Natural killer cell (primary cell): ENCODE measurements at regions not wholly inside any gene's neighbourhood (a gene's known extent, or its start where the extent isn't known, plus 50 kb on each side); places are given as distances from the start of the nearest gene placed in this dataset.
A peak's percentile ranks its signal among the peaks of the same experiment; 100 is the strongest.

Experiments used
- ATAC-seq, 3 donors: fragments of 150-1000 bp in 2 of 3; fragments of 200-7000 bp in 1 of 3; cut with Tn5 transposase; 1 replicate in 1 of 3; 2 replicates in 2 of 3; pipeline ENCODE4 v1.10.0; 2021; ENCODE audit warnings: mild to moderate bottlenecking in 2 of 3, moderate library complexity in 2 of 3
- DNase-seq, 2 donors: peaks; one replicate each; pipeline versions ENCODE4 v3.0.0 to v3.0.0-alpha.2; 2013 to 2021; ENCODE audit warnings: mixed read lengths in 1 of 2
- H3K27ac ChIP-seq: one replicate; pipeline ENCODE4 v1.5.1; 2013; ENCODE audit warnings: mild to moderate bottlenecking, low read length
- H3K27me3 ChIP-seq: one replicate; pipeline ENCODE4 v1.6.1; 2013; ENCODE audit warnings: low read length; ENCODE audit not compliant: control insufficient read depth, insufficient read depth
- H3K36me3 ChIP-seq: one replicate; pipeline ENCODE4 v1.6.1; 2013; ENCODE audit warnings: low read length; ENCODE audit not compliant: control insufficient read depth, insufficient read depth
- H3K4me1 ChIP-seq: one replicate; pipeline ENCODE4 v1.6.1; 2013; ENCODE audit warnings: low read length; ENCODE audit not compliant: control insufficient read depth, insufficient read depth
- H3K4me3 ChIP-seq: one replicate; pipeline ENCODE4 v1.5.1; 2013; ENCODE audit warnings: low read length
- H3K9me3 ChIP-seq: one replicate; pipeline ENCODE4 v1.6.1; 2013; ENCODE audit warnings: low read length; ENCODE audit not compliant: control insufficient read depth, insufficient read depth
- H3K27ac Mint-ChIP-seq, 2 donors: one replicate each; pipeline ENCODE4 v1.8.0; 2022; ENCODE audit warnings: mild to moderate bottlenecking in 2 of 2, mixed read lengths in 2 of 2, moderate library complexity in 1 of 2
- H3K27me3 Mint-ChIP-seq, 2 donors: one replicate each; pipeline ENCODE4 v1.8.0; 2022; ENCODE audit warnings: low read depth in 2 of 2, mixed read lengths in 2 of 2
- H3K36me3 Mint-ChIP-seq: one replicate; pipeline ENCODE4 v1.8.0; 2022; ENCODE audit warnings: mixed read lengths
- H3K4me1 Mint-ChIP-seq, 2 donors: one replicate each; pipeline ENCODE4 v1.8.0; 2022; ENCODE audit warnings: mixed read lengths in 2 of 2
- H3K4me3 Mint-ChIP-seq: one replicate; pipeline ENCODE4 v1.8.0; 2022; ENCODE audit warnings: mild to moderate bottlenecking, moderate library complexity, mixed read lengths
- H3K9me3 Mint-ChIP-seq, 2 donors: one replicate each; pipeline ENCODE4 v1.8.0; 2022; ENCODE audit warnings: mixed read lengths in 2 of 2
- CTCF ChIP-seq: fragments of 200-600 bp; IDR thresholded peaks from one replicate; pipeline ENCODE4 v1.8.0; 2022; ENCODE audit warnings: antibody characterized with exemption
- WGBS: methylation state at CpG from one replicate; pipeline ENCODE4 v1.1.7; 2013; ENCODE audit warnings: missing lambda C conversion rate; ENCODE audit not compliant: insufficient coverage; 5-methylcytosine and 5-hydroxymethylcytosine counted together
- intact Hi-C: fragments of 100-400 bp; cut with micrococcal nuclease; formaldehyde crosslinking; loops from one replicate; pipeline ENCODE4 v1.14.2; 2022

DNA sequence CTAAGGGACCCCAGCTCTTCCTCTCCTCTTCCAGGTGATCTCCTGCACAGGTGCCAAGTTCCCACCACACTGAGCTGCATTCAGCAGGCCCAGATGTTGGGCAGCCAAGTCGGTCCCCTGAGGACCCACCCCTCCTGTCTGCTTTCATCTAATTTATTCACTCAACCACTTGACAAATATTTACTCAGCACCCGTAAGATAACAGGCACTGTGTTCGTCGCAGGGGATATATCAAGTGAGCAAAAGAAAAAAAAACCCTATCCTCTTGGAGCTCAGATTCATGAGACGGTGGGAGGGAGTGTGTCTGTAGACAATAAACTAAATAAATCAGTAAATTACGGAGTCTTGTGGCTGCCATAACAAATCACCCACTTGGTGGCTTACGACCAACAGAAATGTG lies 143.6 kb downstream of the MRPL14 start:
- no peaks in the 10 kb centered on the region for H3K9me3 ChIP-seq
- intact Hi-C loops: no loop called here
- Mint-ChIP-seq H3K36me3 (no peaks in the 10 kb centered on the region), H3K27me3 (peaks cover 0 to 6% of the 10 kb centered on the region in 2 donors), H3K4me1 (no peaks in the 10 kb centered on the region), H3K9me3 (no peaks in the 10 kb centered on the region), H3K27ac (no peak overlapping the region), H3K4me3 (no peak overlapping the region)
- no peaks in the 10 kb centered on the region for H3K27me3 ChIP-seq
- no peaks in the 10 kb centered on the region for H3K4me1 ChIP-seq
- ATAC-seq: no peak
- no peak overlapping the region for H3K4me3 ChIP-seq
- no peak overlapping the region for H3K27ac ChIP-seq
- TF ChIP-seq CTCF: no peak
- DNase-seq: no peak
- no peaks in the 10 kb centered on the region for H3K36me3 ChIP-seq
- WGBS: 84% methylated on average over 4 of the region's 7 CpGs

GRCh38 chr6:43983191-43983590 lies 144.1 kb downstream of the MRPL14 start:
- Histone ChIP-seq H3K4me3 (no peak overlapping the region), H3K4me1 (peaks cover 4% of the 10 kb centered on the region), H3K36me3 (no peaks in the 10 kb centered on the region), H3K27me3 (no peaks in the 10 kb centered on the region), H3K9me3 (no peaks in the 10 kb centered on the region), H3K27ac (no peak overlapping the region)
- ATAC-seq (no peak), DNase-seq (no peak)
- intact Hi-C loops: no loop called here
- 98% methylated on average over 2 of the region's 2 CpGs for WGBS
- TF ChIP-seq CTCF: no peak
- Mint-ChIP-seq H3K27me3 (peaks cover 0 to 8% of the 10 kb centered on the region in 2 donors), H3K9me3 (no peaks in the 10 kb centered on the region), H3K27ac (no peak overlapping the region), H3K4me1 (peaks cover 0 to 4% of the 10 kb centered on the region in 2 donors), H3K4me3 (no peak overlapping the region), H3K36me3 (no peaks in the 10 kb centered on the region)

DNA sequence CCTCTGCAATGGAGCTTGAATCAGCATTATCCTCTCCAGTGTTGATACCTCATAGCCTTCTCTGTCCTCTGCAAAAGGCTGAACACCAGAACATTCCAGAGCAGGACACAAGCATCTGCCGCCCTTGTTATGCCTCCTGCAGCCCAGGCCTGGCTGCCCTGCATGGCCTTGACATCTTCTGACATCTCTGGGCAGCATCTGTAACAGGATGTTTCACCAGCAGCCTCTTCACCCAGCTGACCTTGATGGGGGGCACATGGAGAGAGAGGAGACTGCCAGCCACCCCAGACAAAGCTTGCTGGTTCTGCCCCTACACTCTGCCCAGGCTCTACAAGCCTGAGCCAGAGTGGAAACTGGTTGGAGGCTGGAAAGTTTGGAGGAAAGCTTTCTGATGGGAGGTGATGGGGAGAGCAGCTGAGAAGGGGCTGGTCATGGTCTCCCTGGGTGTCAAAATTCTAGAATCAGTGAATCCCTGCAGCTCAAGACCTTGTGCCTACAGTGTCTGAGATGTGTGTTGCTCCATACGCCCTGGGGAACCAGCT lies 145.1 kb downstream of the MRPL14 start:
- Histone ChIP-seq H3K4me3 (no peak overlapping the region), H3K4me1 (peaks cover 14% of the 10 kb centered on the region), H3K36me3 (no peaks in the 10 kb centered on the region), H3K27me3 (no peaks in the 10 kb centered on the region), H3K9me3 (no peaks in the 10 kb centered on the region), H3K27ac (no peak overlapping the region)
- H3K36me3 Mint-ChIP-seq: no peaks in the 10 kb centered on the region
- no peak overlapping the region for H3K4me3 Mint-ChIP-seq
- no peak for ATAC-seq
- H3K27ac Mint-ChIP-seq: no peak overlapping the region
- H3K4me1 Mint-ChIP-seq: peaks cover 10 to 14% of the 10 kb centered on the region in 2 donors
- H3K27me3 Mint-ChIP-seq: peaks cover 8 to 12% of the 10 kb centered on the region in 2 donors
- intact Hi-C loops: no loop called here
- TF ChIP-seq CTCF: no peak
- H3K9me3 Mint-ChIP-seq: no peaks in the 10 kb centered on the region
- 81% methylated on average over 2 of the region's 2 CpGs for WGBS
- DNase-seq: peak in 1 of 2 donors; percentile 0

- H3K36me3 Mint-ChIP-seq: no peaks in the 10 kb centered on the region
- TF ChIP-seq CTCF: no peak
- peaks cover 12 to 15% of the 10 kb centered on the region in 2 donors for H3K27me3 Mint-ChIP-seq
- H3K27ac ChIP-seq: no peak overlapping the region
- DNase-seq (peak in 1 of 2 donors; percentile 11), ATAC-seq (no peak)
- peaks cover 14% of the 10 kb centered on the region for H3K4me1 ChIP-seq
- no peaks in the 10 kb centered on the region for H3K9me3 Mint-ChIP-seq
- intact Hi-C loops: no loop called here
- no peaks in the 10 kb centered on the region for H3K27me3 ChIP-seq
- H3K9me3 ChIP-seq: no peaks in the 10 kb centered on the region
- no peak overlapping the region for H3K4me3 ChIP-seq
- no peak overlapping the region for H3K27ac Mint-ChIP-seq
- H3K36me3 ChIP-seq: no peaks in the 10 kb centered on the region
- peaks cover 12 to 16% of the 10 kb centered on the region in 2 donors for H3K4me1 Mint-ChIP-seq
- no peak overlapping the region for H3K4me3 Mint-ChIP-seq
- 90% methylated on average over 4 of the region's 4 CpGs for WGBS
These were observed 145.8 kb downstream of the MRPL14 start for GRCh38 chr6:43981363-43981990.
